Adrenal gland (tissue), 5 donors: ENCODE measurements at regions not wholly inside any gene's neighbourhood (a gene's known extent, or its start where the extent isn't known, plus 50 kb on each side); places are given as distances from the start of the nearest gene placed in this dataset.

ENCODE experiments used
- CTCF ChIP-seq, 6 experiments: fragments of 450-650 bp in 4 of 6; fragments of 200-600 bp in 2 of 6; sonication (generic) in 1 of 6; IDR thresholded peaks; 1 replicate in 5 of 6; 2 replicates in 1 of 6; pipeline versions ENCODE4 v1.5.1 to v1.8.0; 2016 to 2021; ENCODE audit warnings: antibody characterized with exemption in 6 of 6, mild to moderate bottlenecking in 2 of 6, moderate library complexity in 1 of 6
- POLR2A ChIP-seq, 2 donors: fragments of 450-650 bp; IDR thresholded peaks; one replicate each; pipeline ENCODE4 v1.6.1; 2017; ENCODE audit warnings: antibody characterized with exemption in 2 of 2, mild to moderate bottlenecking in 2 of 2, moderate library complexity in 1 of 2
- donor health status: DM: no; HTN: no; CAD: no.

GRCh38 chr10:65570143-65571010, 1355.5 kb upstream of the LRRTM3 start:
- TF ChIP-seq CTCF (IDR thresholded peaks at IDR 0.05) (no peak), POLR2A (IDR thresholded peaks at IDR 0.05) (no peak)
